GM12891 (cell line): ENCODE measurements at regions not wholly inside any gene's neighbourhood (a gene's known extent, or its start where the extent isn't known, plus 50 kb on each side); places are given as distances from the start of the nearest gene placed in this dataset.
"Not testable (repeated sequence)": the region's sequence is repeated elsewhere in the genome, so short reads cannot be mapped to it uniquely, and the experiment has no call there.

Source experiments
- PAX5 ChIP-seq: IDR thresholded peaks from 2 replicates; pipeline ENCODE4 v1.6.1; 2011; ENCODE audit warnings: low read length, moderate library complexity, mild to moderate bottlenecking; ENCODE audit not compliant: insufficient read depth, severe bottlenecking
- POLR2A ChIP-seq: IDR thresholded peaks from 2 replicates; pipeline ENCODE4 v1.6.1; 2011; ENCODE audit warnings: low read depth, low read length, control low read depth
- POLR2AphosphoS5 ChIP-seq: IDR thresholded peaks from 2 replicates; pipeline ENCODE4 v1.6.1; 2011; ENCODE audit warnings: low read depth, low read length, control low read depth
- SPI1 ChIP-seq: IDR thresholded peaks from 2 replicates; pipeline ENCODE4 v1.6.1; 2011; ENCODE audit warnings: low read depth, low read length, control low read depth
- TAF1 ChIP-seq: IDR thresholded peaks from 2 replicates; pipeline ENCODE4 v1.6.1; 2011; ENCODE audit warnings: low read depth, low read length, control low read depth

- not testable (repeated sequence) for TF ChIP-seq POLR2AphosphoS5, POLR2A, SPI1, TAF1, PAX5
Measured at GRCh38 chr2:58694114-58694513, 453.0 kb upstream of the FANCL start.
